ENCODE measurements at regions not wholly inside any gene's neighbourhood (a gene's known extent, or its start where the extent isn't known, plus 50 kb on each side); places are given as distances from the start of the nearest gene placed in this dataset.

GRCh38 chr1:117697220-117697781 lies 91.5 kb downstream of the TENT5C start:
- no peaks in the 10 kb centered on the region for H4K20me1 ChIP-seq (ENCODE audit: control insufficient read depth, insufficient read depth, low read depth, low read length)
- H3K4me2 ChIP-seq (ENCODE audit: low read length), result no peak overlapping the region
- no peaks in the 10 kb centered on the region for H3K36me3 ChIP-seq (ENCODE audit: control insufficient read depth, low read length)
- no peaks in the 10 kb centered on the region for H3K9me2 ChIP-seq (replicated peaks; ENCODE audit: control insufficient read depth, low read length)
- H3K27ac ChIP-seq (ENCODE audit: low read depth, low read length), result no peak overlapping the region
- TF ChIP-seq CTCF (IDR thresholded peaks at IDR 0.05; ENCODE audit: low read depth, low read length, poor library complexity, severe bottlenecking) (no peak), EZH2phosphoT487 (IDR thresholded peaks at IDR 0.05; ENCODE audit: borderline replicate concordance, low read length) (no peak)
- H3F3A ChIP-seq (ENCODE audit: control insufficient read depth, insufficient read depth), result no peaks in the 10 kb centered on the region
- no peaks in the 10 kb centered on the region for H3K9me3 ChIP-seq (ENCODE audit: control insufficient read depth, insufficient read depth, low read length)
- no peaks in the 10 kb centered on the region for H3K27me3 ChIP-seq (ENCODE audit: control insufficient read depth, low read length)
- no peaks in the 10 kb centered on the region for H3K4me1 ChIP-seq (ENCODE audit: control insufficient read depth, low read length)
- no peak overlapping the region for H3K4me3 ChIP-seq (ENCODE audit: low read length)
- H3K79me2 ChIP-seq (ENCODE audit: control insufficient read depth, low read length), result no peaks in the 10 kb centered on the region

- TF ChIP-seq EZH2phosphoT487 (IDR thresholded peaks at IDR 0.05; ENCODE audit: borderline replicate concordance, low read length), result no peak
- no peak for TF ChIP-seq CTCF (IDR thresholded peaks at IDR 0.05; ENCODE audit: low read depth, low read length, poor library complexity, severe bottlenecking)
- H3F3A ChIP-seq (ENCODE audit: control insufficient read depth, insufficient read depth), result no peaks in the 10 kb centered on the region
- no peaks in the 10 kb centered on the region for H3K9me3 ChIP-seq (ENCODE audit: control insufficient read depth, insufficient read depth, low read length)
- H3K4me3 ChIP-seq (ENCODE audit: low read length), result no peak overlapping the region
- H3K79me2 ChIP-seq (ENCODE audit: control insufficient read depth, low read length), result no peaks in the 10 kb centered on the region
- H4K20me1 ChIP-seq (ENCODE audit: control insufficient read depth, insufficient read depth, low read depth, low read length), result no peaks in the 10 kb centered on the region
- H3K4me1 ChIP-seq (ENCODE audit: control insufficient read depth, low read length), result no peaks in the 10 kb centered on the region
- H3K36me3 ChIP-seq (ENCODE audit: control insufficient read depth, low read length), result no peaks in the 10 kb centered on the region
- no peak overlapping the region for H3K4me2 ChIP-seq (ENCODE audit: low read length)
- no peak overlapping the region for H3K27ac ChIP-seq (ENCODE audit: low read depth, low read length)
- H3K27me3 ChIP-seq (ENCODE audit: control insufficient read depth, low read length), result no peaks in the 10 kb centered on the region
- H3K9me2 ChIP-seq (replicated peaks; ENCODE audit: control insufficient read depth, low read length), result no peaks in the 10 kb centered on the region
These were observed 92.7 kb downstream of the TENT5C start for GRCh38 chr1:117698398-117699160.

- no peaks in the 10 kb centered on the region for H3K27me3 ChIP-seq (ENCODE audit: control insufficient read depth, low read length)
- no peaks in the 10 kb centered on the region for H3F3A ChIP-seq (ENCODE audit: control insufficient read depth, insufficient read depth)
- TF ChIP-seq EZH2phosphoT487 (IDR thresholded peaks at IDR 0.05; ENCODE audit: borderline replicate concordance, low read length), result no peak
- no peak for TF ChIP-seq CTCF (IDR thresholded peaks at IDR 0.05; ENCODE audit: low read depth, low read length, poor library complexity, severe bottlenecking)
These were observed 94.1 kb downstream of the TENT5C start for GRCh38 chr1:117699953-117700352.

More at GRCh38 chr1:117699953-117700352, 94.1 kb downstream of the TENT5C start:
- Histone ChIP-seq H3K9me2 (replicated peaks; ENCODE audit: control insufficient read depth, low read length) (no peaks in the 10 kb centered on the region), H3K27ac (ENCODE audit: low read depth, low read length) (no peak overlapping the region), H3K79me2 (ENCODE audit: control insufficient read depth, low read length) (no peaks in the 10 kb centered on the region), H3K9me3 (ENCODE audit: control insufficient read depth, insufficient read depth, low read length) (no peaks in the 10 kb centered on the region), H3K4me2 (ENCODE audit: low read length) (no peak overlapping the region), H4K20me1 (ENCODE audit: control insufficient read depth, insufficient read depth, low read depth, low read length) (no peaks in the 10 kb centered on the region), H3K36me3 (ENCODE audit: control insufficient read depth, low read length) (no peaks in the 10 kb centered on the region), H3K4me1 (ENCODE audit: control insufficient read depth, low read length) (no peaks in the 10 kb centered on the region), H3K4me3 (ENCODE audit: low read length) (no peak overlapping the region)
